Choroid plexus epithelial cell (primary cell): ENCODE measurements at regions not wholly inside any gene's neighbourhood (a gene's known extent, or its start where the extent isn't known, plus 50 kb on each side); places are given as distances from the start of the nearest gene placed in this dataset.

Source experiments
- DNase-seq: peaks from one replicate; pipeline ENCODE4 v3.0.0-alpha.2; 2010; ENCODE audit warnings: low read depth
- H3K4me3 ChIP-seq: 2 replicates; pipeline ENCODE4 v1.5.1; 2011; ENCODE audit warnings: low read depth, mild to moderate bottlenecking, control low read depth, low read length, moderate library complexity
- TF ChIP-seq, protein P1 (sequence below): conservative IDR thresholded peaks from 2 replicates; pipeline ENCODE4 v1.5.1; 2011; ENCODE audit warnings: low read depth, mild to moderate bottlenecking, control low read depth, inconsistent platforms, low read length, moderate library complexity

DNA sequence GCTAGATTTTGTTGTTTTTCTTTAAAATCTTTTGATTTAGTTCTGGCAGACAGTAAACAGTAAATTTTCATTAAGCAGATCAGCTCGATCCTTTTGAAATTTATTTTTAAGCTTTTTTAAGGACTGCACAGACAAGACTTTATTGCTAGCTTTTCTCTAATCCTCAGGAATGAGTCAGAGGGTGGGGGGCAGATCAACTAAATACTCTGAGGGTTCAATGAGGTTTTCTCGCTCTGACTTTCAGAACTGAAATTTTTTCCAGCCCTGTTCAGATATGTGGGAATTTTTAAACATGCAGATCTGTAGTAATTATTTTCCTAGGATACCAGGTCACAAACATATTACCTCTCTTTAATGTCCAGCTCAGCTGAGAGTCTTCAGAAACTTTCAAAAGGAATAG, 977.2 kb downstream of the CDH11 start:
- no peak for DNase-seq
- TF ChIP-seq, protein P1, sequence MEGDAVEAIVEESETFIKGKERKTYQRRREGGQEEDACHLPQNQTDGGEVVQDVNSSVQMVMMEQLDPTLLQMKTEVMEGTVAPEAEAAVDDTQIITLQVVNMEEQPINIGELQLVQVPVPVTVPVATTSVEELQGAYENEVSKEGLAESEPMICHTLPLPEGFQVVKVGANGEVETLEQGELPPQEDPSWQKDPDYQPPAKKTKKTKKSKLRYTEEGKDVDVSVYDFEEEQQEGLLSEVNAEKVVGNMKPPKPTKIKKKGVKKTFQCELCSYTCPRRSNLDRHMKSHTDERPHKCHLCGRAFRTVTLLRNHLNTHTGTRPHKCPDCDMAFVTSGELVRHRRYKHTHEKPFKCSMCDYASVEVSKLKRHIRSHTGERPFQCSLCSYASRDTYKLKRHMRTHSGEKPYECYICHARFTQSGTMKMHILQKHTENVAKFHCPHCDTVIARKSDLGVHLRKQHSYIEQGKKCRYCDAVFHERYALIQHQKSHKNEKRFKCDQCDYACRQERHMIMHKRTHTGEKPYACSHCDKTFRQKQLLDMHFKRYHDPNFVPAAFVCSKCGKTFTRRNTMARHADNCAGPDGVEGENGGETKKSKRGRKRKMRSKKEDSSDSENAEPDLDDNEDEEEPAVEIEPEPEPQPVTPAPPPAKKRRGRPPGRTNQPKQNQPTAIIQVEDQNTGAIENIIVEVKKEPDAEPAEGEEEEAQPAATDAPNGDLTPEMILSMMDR = no peak
- no peak overlapping the region for H3K4me3 ChIP-seq

DNA sequence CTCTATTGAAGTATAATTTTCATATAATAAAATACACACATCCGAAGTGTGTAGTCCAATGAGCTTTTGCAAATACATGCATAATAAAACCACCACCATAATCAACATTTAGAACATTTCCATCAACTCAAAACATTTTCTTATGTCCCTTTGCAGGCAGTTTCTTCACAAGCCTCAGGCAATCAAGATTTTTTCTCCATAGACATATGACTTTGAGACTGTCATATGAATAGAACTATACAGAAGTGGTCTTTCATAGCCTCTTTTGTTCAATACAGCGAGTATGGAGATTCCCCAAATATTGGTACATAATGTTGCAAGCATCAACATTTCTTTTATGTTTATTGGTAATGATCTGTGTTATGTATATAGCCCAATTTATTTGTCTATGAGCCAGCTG, 983.2 kb downstream of the CDH11 start:
- TF ChIP-seq, protein P1 = no peak
- DNase-seq = no peak
- no peak overlapping the region for H3K4me3 ChIP-seq

DNA sequence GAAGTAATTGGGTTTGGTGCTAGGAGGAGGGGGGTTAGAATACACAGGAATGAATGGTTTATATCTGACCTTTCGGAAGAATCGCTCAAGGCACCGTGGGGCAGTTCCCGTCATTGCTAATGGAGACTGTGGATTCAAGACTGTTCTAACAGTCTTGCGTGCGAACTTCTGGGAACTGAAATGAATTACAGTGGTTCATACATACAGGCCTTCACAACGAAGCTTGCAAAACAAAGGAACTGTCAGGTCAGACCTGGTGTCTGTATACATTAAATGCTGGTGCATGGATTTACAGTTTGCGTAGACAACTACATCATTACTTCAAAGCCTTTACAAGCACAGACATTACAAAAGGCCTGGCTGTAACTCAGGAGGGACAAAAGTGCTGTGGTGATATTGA, 983.9 kb downstream of the CDH11 start:
- TF ChIP-seq, protein P1 = no peak
- DNase-seq = no peak
- no peak overlapping the region for H3K4me3 ChIP-seq

DNA sequence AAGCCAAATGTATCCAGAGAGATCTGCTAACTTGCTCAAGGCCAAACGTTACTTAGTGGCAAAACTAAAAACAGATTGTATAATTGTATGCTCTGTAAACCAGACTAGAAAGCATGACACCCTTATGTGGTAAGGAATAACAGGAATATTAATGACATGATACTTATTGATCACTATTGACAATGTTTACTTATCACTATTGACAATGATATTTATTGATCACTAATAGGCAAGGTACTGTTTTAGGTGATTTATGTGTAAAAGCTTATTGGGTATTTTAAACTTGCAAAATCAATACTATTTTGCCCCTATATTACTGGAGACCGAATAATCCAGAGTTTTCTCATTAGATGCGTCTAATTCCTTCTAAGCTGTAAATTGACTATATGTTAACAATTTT, 985.1 kb downstream of the CDH11 start:
- TF ChIP-seq, protein P1 = no peak
- no peak overlapping the region for H3K4me3 ChIP-seq
- no peak for DNase-seq

DNA sequence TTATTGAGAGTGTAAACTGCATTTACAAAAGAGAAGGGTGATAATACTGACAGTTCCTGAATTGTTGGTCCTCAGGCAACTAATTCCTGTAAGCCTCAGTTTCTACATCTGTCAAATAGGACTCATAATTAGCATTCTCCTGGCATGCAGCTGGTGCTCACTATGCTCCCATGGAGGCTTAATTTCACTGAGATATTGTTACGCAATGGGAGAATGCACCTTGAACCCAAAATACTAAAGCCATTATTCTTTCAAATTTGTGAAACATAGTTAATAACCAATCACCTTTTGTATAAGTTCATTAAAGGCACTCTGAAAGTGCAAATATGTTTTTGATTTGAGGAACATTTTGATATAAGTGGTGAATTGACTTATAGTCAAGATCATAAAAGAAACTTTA, 985.5 kb downstream of the CDH11 start:
- TF ChIP-seq, protein P1 = no peak
- H3K4me3 ChIP-seq = no peak overlapping the region
- DNase-seq = no peak

DNA sequence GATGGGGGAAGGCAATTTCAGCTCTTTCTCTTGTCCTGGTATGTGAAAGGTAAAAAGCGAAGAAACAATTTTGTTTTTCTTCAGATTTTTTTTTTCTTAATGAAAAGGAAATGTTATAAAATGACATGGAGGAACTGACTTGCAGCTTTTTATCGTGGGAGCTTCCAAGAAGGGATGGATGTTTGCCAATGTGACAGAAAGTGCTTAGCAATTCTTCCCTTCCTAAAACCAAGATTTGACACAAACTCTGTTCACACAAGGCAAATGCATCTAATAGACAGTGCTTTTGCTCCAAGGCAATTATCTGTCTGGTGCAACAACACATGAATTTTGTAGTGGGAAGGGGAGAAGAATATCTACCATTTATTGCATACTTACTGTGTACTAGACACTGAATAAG, 988.5 kb downstream of the CDH11 start:
- no peak overlapping the region for H3K4me3 ChIP-seq
- no peak for DNase-seq
- TF ChIP-seq, protein P1 = no peak

DNA sequence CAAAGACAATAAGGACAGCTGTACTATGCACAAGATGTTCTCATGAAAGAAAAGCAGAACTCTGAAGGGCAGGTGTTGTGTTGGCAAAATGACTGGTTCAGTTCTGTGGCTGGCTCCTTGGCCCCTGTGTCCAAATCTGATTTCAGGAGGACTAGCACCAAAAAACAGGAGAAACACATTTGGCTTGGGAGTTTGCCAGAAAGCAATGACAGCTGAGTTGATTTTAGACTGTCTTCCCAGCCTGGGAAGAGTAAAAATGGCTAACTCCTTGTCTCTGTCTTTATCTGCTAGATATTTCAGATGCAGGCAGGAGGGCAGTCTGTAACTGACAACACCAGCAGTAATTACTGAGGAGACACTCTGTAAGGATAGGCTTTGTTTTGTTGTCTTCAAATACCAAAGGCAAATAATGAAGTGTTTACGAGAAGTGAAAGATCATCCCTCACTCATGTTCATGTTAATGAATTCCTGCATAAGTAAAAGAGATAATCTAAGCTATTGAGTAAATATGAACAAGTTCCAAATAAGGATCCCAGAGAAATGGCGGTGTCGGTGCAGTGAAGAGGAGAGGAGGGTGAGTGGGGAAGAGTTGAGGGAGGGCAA, 989.0 kb downstream of the CDH11 start:
- TF ChIP-seq, protein P1 = no peak
- H3K4me3 ChIP-seq = no peak overlapping the region
- DNase-seq = no peak
